ENCODE measurements at regions not wholly inside any gene's neighbourhood (a gene's known extent, or its start where the extent isn't known, plus 50 kb on each side); places are given as distances from the start of the nearest gene placed in this dataset.

DNA sequence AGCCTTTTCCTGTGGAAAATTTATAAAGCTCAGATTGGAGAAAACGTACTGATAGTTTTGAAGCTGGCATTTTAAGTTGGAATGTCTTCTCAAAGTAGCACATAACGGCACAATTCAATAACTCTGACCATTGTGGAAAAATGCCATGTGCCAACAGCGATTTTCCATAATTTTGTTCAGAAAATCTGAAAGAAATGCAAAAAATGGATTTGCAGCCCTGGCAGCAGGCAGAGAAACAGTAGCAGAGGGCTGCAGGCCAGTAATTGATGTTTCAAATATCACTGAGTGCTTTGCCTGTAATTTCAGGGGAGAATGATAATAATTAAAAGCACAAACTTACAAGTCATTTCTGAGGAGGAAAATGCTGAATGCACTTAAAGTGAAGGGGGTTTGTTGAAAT is 507.4 kb downstream of the MAFB start (continued):
- TF ChIP-seq, protein P1, sequence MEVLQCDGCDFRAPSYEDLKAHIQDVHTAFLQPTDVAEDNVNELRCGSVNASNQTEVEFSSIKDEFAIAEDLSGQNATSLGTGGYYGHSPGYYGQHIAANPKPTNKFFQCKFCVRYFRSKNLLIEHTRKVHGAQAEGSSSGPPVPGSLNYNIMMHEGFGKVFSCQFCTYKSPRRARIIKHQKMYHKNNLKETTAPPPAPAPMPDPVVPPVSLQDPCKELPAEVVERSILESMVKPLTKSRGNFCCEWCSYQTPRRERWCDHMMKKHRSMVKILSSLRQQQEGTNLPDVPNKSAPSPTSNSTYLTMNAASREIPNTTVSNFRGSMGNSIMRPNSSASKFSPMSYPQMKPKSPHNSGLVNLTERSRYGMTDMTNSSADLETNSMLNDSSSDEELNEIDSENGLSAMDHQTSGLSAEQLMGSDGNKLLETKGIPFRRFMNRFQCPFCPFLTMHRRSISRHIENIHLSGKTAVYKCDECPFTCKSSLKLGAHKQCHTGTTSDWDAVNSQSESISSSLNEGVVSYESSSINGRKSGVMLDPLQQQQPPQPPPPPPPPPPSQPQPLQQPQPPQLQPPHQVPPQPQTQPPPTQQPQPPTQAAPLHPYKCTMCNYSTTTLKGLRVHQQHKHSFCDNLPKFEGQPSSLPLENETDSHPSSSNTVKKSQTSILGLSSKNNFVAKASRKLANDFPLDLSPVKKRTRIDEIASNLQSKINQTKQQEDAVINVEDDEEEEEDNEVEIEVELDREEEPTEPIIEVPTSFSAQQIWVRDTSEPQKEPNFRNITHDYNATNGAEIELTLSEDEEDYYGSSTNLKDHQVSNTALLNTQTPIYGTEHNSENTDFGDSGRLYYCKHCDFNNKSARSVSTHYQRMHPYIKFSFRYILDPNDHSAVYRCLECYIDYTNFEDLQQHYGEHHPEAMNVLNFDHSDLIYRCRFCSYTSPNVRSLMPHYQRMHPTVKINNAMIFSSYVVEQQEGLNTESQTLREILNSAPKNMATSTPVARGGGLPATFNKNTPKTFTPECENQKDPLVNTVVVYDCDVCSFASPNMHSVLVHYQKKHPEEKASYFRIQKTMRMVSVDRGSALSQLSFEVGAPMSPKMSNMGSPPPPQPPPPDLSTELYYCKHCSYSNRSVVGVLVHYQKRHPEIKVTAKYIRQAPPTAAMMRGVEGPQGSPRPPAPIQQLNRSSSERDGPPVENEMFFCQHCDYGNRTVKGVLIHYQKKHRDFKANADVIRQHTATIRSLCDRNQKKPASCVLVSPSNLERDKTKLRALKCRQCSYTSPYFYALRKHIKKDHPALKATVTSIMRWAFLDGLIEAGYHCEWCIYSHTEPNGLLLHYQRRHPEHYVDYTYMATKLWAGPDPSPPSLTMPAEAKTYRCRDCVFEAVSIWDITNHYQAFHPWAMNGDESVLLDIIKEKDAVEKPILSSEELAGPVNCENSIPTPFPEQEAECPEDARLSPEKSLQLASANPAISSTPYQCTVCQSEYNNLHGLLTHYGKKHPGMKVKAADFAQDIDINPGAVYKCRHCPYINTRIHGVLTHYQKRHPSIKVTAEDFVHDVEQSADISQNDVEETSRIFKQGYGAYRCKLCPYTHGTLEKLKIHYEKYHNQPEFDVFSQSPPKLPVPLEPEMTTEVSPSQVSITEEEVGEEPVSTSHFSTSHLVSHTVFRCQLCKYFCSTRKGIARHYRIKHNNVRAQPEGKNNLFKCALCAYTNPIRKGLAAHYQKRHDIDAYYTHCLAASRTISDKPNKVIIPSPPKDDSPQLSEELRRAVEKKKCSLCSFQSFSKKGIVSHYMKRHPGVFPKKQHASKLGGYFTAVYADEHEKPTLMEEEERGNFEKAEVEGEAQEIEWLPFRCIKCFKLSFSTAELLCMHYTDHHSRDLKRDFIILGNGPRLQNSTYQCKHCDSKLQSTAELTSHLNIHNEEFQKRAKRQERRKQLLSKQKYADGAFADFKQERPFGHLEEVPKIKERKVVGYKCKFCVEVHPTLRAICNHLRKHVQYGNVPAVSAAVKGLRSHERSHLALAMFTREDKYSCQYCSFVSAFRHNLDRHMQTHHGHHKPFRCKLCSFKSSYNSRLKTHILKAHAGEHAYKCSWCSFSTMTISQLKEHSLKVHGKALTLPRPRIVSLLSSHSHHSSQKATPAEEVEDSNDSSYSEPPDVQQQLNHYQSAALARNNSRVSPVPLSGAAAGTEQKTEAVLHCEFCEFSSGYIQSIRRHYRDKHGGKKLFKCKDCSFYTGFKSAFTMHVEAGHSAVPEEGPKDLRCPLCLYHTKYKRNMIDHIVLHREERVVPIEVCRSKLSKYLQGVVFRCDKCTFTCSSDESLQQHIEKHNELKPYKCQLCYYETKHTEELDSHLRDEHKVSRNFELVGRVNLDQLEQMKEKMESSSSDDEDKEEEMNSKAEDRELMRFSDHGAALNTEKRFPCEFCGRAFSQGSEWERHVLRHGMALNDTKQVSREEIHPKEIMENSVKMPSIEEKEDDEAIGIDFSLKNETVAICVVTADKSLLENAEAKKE (CRISPR knock-in tag; IDR thresholded peaks at IDR 0.05): no peak

DNA sequence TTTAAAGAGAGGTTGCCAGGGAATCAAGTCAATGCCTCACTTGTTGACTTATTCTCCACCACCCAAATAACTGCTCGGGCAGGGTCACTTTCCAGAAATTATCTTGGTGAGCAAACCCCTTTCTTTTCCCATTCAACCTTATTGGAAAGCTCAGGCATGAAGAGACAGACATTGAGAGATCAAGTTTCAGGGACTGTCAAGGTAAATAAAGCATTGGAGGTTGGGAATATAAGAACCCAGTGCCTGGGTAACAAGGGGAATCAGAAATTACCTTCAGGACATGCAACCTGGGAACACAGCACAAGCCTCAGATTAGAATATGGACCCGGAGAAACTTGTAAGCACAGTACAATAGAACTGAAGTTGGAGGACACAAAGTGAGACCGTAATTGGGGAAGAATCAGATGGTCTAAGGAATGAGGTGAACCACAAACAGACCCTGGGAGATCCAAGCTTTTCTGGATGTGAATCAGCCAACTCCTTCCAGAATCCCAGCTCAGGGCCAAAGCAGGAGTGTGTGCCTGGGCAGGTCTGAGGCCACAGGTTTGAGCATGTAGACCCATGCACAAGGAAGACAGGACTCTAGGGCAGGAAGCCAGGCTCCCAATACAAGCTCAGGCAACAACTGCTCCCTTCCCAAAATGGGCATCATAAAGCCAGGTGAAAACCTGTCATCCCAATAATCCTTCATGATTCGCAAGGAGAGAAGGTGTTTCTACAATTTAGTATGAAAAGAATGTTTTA is 512.8 kb downstream of the MAFB start:
- Histone ChIP-seq H2AFZ (no peak overlapping the region), H3K4me3 (no peak overlapping the region), H3F3A (replicated peaks; ENCODE audit: low read depth) (no peaks in the 10 kb centered on the region), H3K79me2 (replicated peaks; ENCODE audit: insufficient read depth) (no peaks in the 10 kb centered on the region), H3K36me3 (ENCODE audit: insufficient read depth) (no peaks in the 10 kb centered on the region), H3K27ac (ENCODE audit: low read depth) (no peak overlapping the region), H3K4me1 (ENCODE audit: insufficient read depth) (peaks cover 15% of the 10 kb centered on the region), H3K4me2 (no peak overlapping the region), H3K27me3 (ENCODE audit: insufficient read depth) (no peaks in the 10 kb centered on the region), H3K9me2 (ENCODE audit: insufficient read depth) (peaks cover 3% of the 10 kb centered on the region; the same call in 1 of the 2 replicates), H4K20me1 (replicated peaks; ENCODE audit: insufficient read depth) (no peaks in the 10 kb centered on the region)
- H3K27ac Mint-ChIP-seq: no peak overlapping the region; the same call in 1 of the 2 replicates
- peaks cover under 1% of the 10 kb centered on the region for H3K27me3 Mint-ChIP-seq (ENCODE audit: insufficient read depth, low read depth, poor library complexity)
- no peak for DNase-seq (ENCODE audit: low spot score)
- ATAC-seq: no peak
- H3K36me3 Mint-ChIP-seq (ENCODE audit: low read depth): peaks cover 2% of the 10 kb centered on the region; the same call in 1 of the 3 replicates
- no peak for TF ChIP-seq ZNF114 (CRISPR knock-in tag; IDR thresholded peaks at IDR 0.05)
- no peak for TF ChIP-seq POLR2AphosphoS5 (IDR thresholded peaks at IDR 0.05; ENCODE audit: low read depth)
- no peak for TF ChIP-seq STAT1 (IDR thresholded peaks at IDR 0.05; ENCODE audit: unreplicated experiment)
- TF ChIP-seq EZH2 (IDR thresholded peaks at IDR 0.05; ENCODE audit: low read depth, unreplicated experiment): no peak
- TF ChIP-seq, protein P2, sequence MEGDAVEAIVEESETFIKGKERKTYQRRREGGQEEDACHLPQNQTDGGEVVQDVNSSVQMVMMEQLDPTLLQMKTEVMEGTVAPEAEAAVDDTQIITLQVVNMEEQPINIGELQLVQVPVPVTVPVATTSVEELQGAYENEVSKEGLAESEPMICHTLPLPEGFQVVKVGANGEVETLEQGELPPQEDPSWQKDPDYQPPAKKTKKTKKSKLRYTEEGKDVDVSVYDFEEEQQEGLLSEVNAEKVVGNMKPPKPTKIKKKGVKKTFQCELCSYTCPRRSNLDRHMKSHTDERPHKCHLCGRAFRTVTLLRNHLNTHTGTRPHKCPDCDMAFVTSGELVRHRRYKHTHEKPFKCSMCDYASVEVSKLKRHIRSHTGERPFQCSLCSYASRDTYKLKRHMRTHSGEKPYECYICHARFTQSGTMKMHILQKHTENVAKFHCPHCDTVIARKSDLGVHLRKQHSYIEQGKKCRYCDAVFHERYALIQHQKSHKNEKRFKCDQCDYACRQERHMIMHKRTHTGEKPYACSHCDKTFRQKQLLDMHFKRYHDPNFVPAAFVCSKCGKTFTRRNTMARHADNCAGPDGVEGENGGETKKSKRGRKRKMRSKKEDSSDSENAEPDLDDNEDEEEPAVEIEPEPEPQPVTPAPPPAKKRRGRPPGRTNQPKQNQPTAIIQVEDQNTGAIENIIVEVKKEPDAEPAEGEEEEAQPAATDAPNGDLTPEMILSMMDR (conservative IDR thresholded peaks at IDR 0.05; ENCODE audit: low read depth in 2 of 2): no peak
- TF ChIP-seq ETS1 (IDR thresholded peaks at IDR 0.05): no peak
- no peak for TF ChIP-seq NANOG (IDR thresholded peaks at IDR 0.05; ENCODE audit: borderline replicate concordance)
- TF ChIP-seq CREB1 (CRISPR knock-in tag; IDR thresholded peaks at IDR 0.05; ENCODE audit: low read depth): no peak
- no peak for TF ChIP-seq EZH2phosphoT487 (IDR thresholded peaks at IDR 0.05; ENCODE audit: unreplicated experiment)
- TF ChIP-seq JUNB (IDR thresholded peaks at IDR 0.05; ENCODE audit: unreplicated experiment): no peak
- TF ChIP-seq ZNF331 (CRISPR knock-in tag; IDR thresholded peaks at IDR 0.05; ENCODE audit: low read depth): no peak
- peaks cover 21% of the 10 kb centered on the region for H3K4me1 Mint-ChIP-seq
- H3K4me3 Mint-ChIP-seq: no peak overlapping the region
- H3K9me3 Mint-ChIP-seq: no peaks in the 10 kb centered on the region
